Epithelial cell of esophagus (primary cell): ENCODE measurements at regions not wholly inside any gene's neighbourhood (a gene's known extent, or its start where the extent isn't known, plus 50 kb on each side); places are given as distances from the start of the nearest gene placed in this dataset.

Source experiments
- DNase-seq: peaks from one replicate; pipeline ENCODE4 v3.0.0; 2010; ENCODE audit warnings: low read depth
- H3K4me3 ChIP-seq: 2 replicates; pipeline ENCODE4 v1.5.1; 2011; ENCODE audit warnings: mild to moderate bottlenecking, low read length, control low read depth
- CTCF ChIP-seq: IDR thresholded peaks from 2 replicates; pipeline ENCODE4 v1.5.1; 2011; ENCODE audit warnings: low read depth, mild to moderate bottlenecking, low read length, control low read depth, inconsistent platforms; ENCODE audit not compliant: insufficient read depth; ENCODE audit errors: missing control alignments

GRCh38 chr5:16013334-16014065, 166.1 kb downstream of the MARCHF11 start:
- peak; percentile 48 for DNase-seq
- TF ChIP-seq CTCF: no peak
- H3K4me3 ChIP-seq: no peak overlapping the region

- TF ChIP-seq CTCF: no peak
- DNase-seq: no peak
- H3K4me3 ChIP-seq: no peak overlapping the region
These were observed 170.3 kb downstream of the MARCHF11 start for GRCh38 chr5:16009256-16009655.

GRCh38 chr5:16007750-16008415, 171.7 kb downstream of the MARCHF11 start:
- H3K4me3 ChIP-seq: no peak overlapping the region
- no peak for DNase-seq

GRCh38 chr5:16005225-16005624, 174.4 kb downstream of the MARCHF11 start:
- H3K4me3 ChIP-seq: no peak overlapping the region
- no peak for TF ChIP-seq CTCF
- DNase-seq: no peak

More at GRCh38 chr5:16007750-16008415, 171.7 kb downstream of the MARCHF11 start:
- TF ChIP-seq CTCF: no peak

- no peak for DNase-seq
- TF ChIP-seq CTCF: no peak
- H3K4me3 ChIP-seq: no peak overlapping the region
These were observed 179.5 kb downstream of the MARCHF11 start for GRCh38 chr5:16000056-16000455.

- DNase-seq: peak; percentile 64
- H3K4me3 ChIP-seq: no peak overlapping the region
- peak; percentile 72 for TF ChIP-seq CTCF
These were observed 184.1 kb downstream of the MARCHF11 start for GRCh38 chr5:15995341-15996052.
